GM21381 (cell line): ENCODE measurements at regions not wholly inside any gene's neighbourhood (a gene's known extent, or its start where the extent isn't known, plus 50 kb on each side); places are given as distances from the start of the nearest gene placed in this dataset.

ENCODE experiments used
- ATAC-seq: cut with Tn5 transposase; IDR thresholded peaks from one replicate; pipeline ENCODE4 v1.9.1; 2021; ENCODE audit warnings: mild to moderate bottlenecking, moderate library complexity; ENCODE audit not compliant: unreplicated experiment

DNA sequence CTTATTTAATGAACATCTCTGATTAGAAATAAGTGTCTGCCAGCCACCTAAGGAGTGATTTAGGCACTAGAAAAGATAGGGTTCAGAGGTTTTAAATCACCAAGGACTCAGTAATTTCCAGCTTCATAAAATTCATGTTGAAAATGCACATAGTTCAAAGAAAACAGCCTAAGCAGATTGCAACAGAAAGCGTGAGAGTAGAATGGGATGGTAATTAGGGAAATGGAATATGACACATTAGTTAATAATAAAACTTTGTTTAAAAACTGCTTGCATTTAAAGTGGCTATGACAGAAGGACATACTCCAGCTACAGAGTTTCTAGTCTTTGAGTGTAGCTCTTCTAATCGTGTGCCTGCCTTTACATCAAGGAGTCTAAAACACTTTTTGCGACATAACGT is 490.8 kb downstream of the TLE4 start:
- ATAC-seq: no peak

DNA sequence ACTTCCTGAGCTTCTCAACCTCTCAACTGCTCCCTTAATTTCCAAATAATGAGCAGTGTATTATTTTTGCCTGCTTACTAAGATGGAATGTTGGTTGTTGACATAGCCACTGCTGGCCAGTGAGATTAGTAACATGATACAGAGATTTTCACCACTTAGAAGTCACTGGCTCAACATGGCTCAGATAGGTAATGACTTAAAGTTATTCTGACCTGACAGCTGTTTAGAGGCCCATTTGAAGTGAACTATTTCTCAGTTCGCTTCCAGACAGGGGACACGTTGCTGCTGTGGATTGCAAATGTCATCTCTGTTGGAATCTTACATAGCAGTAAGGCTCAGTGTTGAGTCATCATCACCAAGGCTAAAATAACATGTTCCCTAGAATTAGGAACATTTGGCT is 490.2 kb downstream of the TLE4 start:
- ATAC-seq: no peak

DNA sequence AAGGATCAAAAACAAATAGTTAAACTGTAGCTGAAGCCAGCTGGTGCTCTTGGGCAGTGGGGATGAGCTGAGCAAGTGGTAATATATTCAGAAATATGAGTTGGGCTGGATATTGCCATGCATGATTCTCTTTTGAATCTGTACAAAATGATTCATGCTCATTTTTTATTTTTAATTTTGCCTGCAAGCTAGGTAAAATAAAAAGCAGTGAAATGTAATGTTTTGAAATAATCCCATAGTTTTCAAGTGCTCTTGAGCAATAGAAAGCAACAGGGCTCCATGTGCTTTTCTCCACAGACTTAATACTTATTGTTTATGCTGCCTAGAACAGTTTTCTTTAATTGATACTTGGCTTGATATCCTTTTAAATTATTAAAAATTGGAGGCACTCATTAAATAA is 489.3 kb downstream of the TLE4 start:
- no peak for ATAC-seq

DNA sequence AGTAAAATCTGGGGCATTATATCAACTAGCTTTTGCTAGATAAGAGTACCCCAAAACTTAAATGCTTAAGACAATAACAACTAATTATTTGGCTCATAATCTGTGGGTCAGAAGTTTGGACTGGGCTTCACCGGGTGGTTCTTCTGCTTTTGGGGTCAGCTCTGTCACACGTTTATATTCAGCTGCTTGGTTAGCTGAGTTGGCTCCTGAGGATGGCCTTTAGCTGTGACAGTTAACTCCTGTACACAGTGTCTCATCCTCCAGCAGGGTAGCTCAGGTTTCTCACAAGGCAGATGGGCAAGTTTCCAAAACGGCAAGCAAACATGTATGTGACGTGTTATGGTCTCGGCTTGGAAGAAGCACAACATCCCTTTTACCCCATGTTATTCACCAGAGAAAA is 488.2 kb downstream of the TLE4 start:
- no peak for ATAC-seq

DNA sequence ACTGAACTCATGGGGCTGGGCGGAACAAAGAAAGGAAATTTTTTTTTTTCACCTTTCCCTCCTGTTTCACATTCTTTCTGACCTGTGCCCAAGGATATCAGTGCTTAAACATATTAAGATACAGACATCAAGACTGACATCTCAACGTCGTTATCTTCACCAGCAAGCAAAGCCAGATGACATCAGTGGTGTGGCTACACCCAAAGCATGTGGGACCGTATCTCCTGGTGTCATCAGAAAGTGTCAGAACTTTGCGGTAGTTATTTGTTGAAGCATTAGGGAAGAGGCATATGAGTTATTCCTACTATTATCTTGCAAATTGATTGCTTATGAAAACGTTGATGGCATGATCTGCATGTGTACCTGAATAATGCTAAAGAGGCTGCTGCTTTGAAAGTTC is 487.4 kb downstream of the TLE4 start:
- ATAC-seq: no peak

DNA sequence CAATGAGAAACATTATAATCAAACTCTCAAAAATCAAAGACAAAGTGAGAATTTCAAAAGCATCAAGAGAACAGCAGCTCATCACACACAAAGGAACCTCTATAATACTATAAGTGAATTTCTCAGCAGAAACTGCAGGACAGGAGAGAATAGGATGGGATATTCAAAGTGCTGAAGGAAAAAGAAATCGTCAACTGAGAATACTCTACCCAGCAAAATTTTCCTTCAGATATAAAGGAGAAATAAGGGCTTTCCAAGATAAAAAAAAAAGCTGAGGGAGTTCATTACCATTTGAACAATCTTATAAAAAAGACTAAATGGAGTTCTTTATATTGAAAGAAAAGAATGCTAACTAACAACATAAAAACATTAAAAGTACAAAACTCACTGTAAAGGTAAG is 481.1 kb downstream of the TLE4 start:
- no peak for ATAC-seq

DNA sequence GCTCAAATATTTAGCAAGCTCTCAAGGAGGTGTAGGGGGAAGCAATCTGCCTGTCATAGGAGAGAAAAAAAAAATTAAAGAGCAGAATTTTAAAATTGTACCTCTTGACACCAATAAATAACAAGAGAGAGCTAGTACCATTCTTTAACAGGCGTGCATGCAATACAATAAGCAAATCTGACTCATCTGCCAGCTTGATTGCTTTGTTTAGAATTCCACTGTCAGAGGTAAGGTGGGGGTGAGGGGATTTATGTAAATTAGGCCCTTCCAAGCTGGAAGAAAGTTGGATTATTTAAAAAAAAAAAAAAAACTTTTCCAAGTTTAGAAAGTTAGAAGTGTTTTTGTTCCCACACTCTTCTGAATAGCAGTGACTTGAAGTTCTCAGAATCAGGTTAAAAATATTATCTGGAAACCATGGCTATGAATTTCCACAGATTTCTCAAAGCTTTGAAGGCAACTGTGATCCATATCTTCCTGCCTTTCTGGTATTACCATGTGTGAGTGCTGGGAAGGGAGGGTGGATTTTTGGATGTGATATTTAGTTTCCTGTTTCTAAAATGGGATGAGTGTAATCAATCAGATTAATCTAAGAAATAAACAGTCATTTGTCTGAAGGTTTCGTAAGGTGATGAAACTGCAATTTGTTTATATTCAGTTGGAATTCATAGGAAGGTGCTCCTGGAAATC is 477.5 kb downstream of the TLE4 start:
- ATAC-seq: no peak

DNA sequence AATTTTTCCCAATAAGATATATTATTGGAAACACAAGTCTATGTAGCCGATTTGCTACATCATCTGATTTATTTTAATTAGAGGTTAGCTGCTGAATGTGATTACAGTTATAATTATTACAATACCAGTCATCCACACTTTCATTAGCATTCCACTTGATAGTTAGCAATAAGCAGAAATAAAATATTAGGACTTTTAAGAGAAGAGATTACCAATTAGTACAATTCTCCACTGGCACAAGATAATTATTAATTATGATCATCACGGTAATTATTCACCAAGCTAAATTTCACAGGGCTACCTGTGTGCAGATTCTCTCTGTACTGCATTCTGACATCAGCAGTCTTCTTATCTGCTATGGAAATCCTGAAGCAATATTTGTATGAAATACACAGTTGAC is 474.7 kb downstream of the TLE4 start:
- no peak for ATAC-seq

DNA sequence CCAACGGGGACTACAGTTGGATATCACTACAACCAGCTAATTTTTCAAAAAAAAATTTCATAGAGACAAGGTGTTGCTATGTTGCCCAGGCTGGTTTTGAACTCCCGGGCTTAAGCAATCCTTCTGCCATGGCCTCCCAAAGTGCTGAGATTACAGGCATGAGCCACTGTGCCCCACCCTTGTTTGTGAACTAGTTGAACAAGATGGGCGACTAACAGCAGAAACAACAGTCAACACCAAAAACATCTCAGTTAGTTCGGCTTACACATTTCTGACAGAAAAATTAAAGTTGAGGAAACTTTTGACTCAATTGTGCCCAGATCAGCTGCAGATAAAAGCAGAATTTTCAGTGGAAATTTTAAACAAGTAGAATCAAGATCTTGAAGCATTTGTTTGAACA is 470.1 kb downstream of the TLE4 start:
- no peak for ATAC-seq

DNA sequence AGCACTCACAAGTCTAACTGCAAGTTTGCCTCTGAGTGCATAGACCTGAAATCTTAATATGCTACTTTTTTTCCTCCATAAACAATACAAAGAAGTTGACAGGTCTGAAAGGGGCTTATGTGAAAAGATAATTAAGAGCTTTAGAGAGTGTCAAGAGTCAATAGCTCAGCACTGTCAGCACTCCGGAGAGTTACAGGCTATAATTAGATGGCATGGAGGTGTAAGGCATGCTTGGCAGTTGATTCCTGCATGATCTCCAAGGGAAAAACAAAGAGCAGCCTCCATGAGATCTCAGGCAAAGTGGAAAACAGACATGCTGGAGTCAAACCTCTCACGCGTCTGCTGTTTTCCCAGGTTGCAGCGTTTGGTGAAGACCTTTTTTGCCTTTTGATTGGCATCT is 468.7 kb downstream of the TLE4 start:
- ATAC-seq: no peak

DNA sequence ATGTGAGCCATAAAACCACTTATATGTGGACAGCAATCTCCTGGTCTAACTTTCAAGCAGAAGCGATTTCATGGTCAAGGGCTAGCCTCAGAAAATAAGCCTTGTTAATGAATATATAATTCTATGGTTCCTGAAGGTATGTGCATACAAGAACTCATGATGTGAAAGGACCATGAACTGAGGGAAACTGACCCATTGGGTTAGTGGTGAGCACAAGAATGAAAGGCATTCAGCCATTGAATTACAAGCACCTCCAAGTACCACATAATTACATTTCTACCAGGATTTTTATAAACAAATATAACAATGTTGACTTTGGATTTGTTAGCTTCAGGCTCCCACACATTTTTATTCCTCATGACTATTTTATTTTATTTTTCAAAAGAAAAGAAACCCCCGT is 459.0 kb downstream of the TLE4 start:
- no peak for ATAC-seq

DNA sequence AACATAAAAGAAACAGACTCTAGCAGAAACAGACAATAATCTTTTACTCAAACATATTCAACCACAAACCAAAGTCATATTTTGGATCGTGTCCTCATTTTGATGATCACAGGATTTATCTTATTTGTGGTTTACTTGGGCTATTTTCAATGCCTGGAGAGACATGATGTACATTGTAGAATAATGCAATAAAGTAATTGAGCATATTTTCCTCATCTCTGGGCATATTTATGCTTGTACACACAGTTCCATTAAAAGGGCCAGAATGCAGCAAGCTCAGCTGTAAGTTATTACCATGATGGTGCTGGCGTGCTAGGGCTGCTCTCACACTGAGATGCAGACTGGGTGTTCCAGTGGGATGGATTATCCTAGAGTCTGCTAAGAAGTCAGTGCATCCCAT is 456.7 kb downstream of the TLE4 start:
- no peak for ATAC-seq

DNA sequence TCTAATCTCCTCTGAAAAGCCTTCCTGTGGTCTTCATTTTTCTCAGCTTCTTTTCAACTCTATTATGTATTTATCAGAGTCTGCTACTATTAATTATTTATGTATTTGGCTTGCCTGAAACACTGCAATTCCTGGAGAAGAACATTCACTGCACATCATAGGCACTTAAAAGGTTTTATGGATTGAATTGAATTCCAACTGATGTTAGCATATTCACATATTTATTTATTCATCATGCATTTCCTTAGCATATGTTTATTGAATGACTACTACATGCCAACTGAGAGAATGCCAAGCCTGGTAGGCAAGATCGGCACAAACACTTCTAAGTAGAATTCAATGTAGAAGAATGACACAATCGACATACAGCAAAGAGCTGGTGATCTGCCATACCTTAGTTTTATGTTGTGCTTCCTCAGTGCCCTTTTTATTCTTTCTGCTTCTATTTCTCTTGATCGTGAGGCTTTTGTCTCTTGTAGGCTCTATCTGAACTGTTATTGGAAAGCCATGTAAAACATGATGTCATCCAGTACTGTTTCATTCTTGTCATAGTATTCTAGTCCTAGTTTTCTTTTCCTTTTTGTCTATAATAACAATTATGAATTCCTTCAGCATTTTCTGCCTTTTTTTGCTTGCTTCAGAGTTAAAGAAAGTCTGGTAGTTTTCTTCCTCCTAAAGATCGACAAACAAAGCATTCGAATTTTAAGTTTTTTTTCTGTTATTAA is 454.2 kb downstream of the TLE4 start:
- no peak for ATAC-seq

DNA sequence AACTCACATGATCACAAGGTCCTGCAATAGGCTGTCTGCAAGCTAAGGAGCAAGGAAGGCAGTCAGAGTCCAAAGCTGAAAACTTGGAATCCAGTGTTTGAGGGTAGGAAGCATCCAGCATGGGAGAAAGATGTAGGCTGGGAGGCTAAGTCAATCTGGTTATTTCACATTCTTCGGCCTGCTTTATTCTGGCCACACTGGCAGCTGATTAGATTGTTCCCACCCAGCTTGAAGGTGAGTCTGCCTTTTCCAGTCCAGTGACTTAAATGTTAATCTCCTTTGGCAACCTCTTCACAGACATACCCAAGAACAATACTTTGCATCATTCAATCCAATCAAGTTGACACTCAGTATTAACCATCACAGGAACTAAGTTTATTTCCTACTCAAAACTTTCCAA is 453.4 kb downstream of the TLE4 start:
- no peak for ATAC-seq

DNA sequence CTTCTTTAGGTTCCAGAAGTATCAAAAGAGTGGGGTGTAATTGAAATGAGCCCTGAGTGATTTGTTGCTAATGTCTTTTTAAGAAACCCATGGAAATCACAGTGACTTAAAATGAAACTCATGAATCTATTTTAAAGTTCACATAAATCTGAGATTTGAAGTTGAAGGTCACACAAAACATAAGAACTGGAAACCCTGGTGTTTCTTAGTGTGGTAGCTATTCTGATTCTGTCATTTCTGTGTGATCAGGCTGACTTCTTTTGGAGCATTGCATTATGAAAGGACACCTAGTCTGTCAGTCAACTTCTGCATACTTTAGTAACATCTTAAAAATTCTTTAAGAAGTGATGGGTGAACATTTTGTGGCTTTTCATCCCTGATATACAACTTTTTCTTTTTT is 448.8 kb downstream of the TLE4 start:
- no peak for ATAC-seq

DNA sequence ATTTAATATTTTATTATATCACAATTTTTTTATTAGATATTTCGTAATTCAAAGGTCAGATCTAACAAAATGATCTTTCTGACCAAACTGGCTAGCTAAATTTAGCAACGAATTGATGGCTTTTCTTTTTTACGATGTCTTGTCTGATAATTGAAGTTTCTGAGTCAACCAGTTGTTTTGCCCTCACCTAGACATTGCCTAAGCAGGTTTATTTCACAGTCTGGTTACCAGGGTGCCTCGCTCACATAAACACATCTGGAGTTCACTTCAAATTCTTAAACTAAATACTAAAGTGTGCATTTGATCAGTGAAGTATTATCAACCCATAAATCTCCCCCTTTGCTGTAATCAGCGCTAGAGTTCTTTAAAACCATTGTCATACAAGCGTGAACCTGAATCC is 448.3 kb downstream of the TLE4 start:
- ATAC-seq: no peak

DNA sequence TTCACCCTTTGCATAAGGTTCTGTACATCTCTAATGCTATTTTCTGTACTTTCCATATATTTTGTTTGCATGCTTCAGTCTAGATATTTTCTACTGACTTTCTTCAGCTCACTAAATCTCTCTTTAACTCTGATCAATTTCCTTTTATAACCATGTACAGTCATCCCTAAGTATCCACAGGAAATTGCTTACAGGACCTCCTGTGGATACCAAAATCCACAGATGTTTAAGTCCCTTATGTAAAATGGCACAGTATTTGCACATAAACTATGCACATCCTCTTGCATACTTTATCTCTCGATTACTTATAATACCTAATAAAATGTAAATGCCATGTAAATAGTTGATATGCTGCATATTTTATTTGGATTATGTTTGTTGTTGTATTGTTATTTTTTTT is 442.1 kb downstream of the TLE4 start:
- ATAC-seq: no peak

DNA sequence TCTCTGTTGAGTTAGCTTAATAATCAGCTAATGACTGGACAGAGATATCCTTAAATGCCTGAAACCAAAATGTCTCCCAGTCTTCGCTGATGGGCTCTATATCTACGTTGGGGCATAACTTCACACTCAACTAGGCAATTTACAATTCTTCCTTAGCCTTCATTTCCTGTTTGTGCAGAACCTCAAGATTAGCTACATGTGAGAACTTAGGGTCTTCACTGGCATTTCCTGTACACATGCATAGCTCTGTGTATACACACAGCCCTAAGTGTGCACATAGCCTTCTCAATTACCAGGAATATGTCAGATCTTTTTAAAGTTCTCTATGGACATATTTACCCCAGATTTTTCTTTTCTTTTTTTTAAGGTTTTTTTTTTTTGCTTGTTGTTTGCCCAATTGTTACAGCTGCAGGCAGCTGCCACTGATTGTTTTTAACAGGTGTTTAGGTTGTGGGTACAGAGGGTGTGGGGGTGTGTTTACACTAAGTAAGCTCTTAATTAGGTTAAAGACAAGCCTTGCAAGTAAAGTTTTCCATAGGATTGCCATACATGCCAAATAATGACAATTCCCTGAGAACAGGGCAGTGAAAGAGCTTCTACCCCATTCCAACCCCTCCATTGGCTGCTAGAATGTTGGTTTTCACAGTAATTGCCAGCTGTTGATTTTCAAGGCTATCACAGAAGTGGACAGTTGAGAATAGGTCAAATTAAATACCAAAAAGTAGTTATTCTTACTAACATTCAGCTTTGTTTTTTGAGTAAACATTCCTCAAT is 441.0 kb downstream of the TLE4 start:
- no peak for ATAC-seq

DNA sequence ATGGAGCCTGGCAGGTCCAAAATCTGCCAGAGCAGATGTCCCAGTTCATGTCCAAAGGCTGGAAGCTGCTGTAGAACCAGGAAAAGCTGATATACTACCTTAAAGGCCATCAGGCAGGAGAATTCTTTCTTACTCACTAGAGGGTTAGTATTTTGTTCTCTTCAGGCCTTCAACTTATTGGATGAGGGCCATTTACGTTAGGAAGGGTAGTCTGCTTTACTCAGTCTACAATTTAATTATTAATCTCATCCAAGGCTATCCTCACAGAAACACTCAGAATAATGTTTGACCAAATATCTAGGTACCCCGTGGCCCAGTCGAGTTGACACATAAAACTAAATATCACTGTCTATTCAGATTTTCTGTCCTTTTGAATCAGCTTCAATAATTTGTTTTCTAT is 437.4 kb downstream of the TLE4 start:
- no peak for ATAC-seq

DNA sequence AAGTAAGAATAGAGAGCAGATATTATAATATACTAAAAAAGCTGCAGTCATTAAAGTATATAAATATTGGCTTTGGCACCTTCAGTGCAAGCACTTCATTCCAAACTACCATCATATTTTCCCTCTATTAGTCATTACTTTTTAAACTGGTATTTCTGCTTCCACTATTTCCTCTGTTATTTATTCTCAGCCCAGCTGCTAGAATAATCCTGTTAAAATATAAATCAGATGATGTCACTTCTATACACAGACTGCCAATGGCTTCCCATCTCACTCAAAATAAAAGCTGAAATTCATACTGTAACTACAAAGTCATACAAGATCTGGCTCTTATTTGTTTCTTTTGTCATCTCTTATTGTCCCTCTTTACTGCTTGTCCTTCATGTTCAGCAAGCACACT is 432.9 kb downstream of the TLE4 start:
- no peak for ATAC-seq

DNA sequence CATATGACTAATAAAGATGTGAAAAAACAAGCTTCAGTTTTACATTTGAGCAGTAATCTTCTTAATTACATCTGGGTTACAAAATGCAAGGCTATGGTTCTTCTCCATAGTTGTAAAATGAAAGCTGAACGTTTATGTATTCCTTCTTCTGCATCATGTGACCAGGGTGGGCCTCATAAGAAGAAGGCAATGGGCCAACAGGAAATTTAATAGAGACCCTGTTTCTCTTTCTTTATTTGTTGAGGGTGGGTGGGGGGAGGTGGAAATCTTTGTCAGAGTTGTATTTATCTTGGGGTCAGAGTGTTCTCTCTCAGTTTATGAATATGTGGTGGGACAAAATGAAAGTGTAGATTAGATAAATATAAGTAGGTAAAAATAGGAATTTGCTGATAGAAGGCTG is 418.8 kb downstream of the TLE4 start:
- no peak for ATAC-seq

DNA sequence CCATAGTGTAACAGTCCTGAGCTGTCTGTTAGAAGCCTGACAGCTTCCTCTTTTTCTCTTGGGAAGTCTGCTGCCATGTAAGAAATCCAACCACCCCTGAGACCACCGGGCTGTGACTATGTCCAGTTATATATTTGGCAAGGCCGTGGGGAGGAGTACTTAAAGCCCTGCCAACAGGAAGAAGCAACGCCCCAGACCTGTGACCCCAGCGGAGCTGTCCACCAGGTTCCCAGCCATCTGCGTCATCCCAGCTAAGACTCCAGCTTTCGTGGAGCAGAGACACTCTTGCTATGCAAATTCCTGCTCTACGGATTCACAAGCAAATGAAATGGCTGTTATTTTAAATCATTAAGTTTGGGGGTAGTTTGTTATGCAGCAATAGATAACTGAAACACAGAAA is 417.3 kb downstream of the TLE4 start:
- no peak for ATAC-seq
